GM21423 (cell line): ENCODE measurements at regions not wholly inside any gene's neighbourhood (a gene's known extent, or its start where the extent isn't known, plus 50 kb on each side); places are given as distances from the start of the nearest gene placed in this dataset.

Experiments
- ATAC-seq: cut with Tn5 transposase; IDR thresholded peaks from one replicate; pipeline ENCODE4 v1.9.1; 2021; ENCODE audit warnings: mild to moderate bottlenecking, moderate library complexity; ENCODE audit not compliant: unreplicated experiment

DNA sequence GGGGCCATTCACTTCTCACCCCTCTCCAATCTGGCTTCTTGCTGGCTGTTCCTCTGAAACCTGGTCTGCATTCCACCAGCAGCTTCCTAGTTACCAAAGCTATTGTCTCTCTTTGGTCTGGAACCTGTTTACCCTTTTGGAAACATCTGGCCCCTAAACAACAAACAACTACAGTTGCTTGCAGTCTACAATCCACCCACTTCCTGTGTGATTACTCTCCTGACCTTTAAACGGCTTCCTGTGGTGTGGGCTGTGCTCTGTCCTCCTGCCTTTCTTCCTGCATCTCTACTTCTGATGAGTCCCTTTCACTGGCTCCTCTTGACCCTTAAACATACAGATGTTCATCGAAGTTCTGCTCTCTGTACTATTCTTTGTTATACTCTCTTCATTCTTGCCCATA is 303.8 kb downstream of the TDRD15 start:
- peak; percentile 64 for ATAC-seq

DNA sequence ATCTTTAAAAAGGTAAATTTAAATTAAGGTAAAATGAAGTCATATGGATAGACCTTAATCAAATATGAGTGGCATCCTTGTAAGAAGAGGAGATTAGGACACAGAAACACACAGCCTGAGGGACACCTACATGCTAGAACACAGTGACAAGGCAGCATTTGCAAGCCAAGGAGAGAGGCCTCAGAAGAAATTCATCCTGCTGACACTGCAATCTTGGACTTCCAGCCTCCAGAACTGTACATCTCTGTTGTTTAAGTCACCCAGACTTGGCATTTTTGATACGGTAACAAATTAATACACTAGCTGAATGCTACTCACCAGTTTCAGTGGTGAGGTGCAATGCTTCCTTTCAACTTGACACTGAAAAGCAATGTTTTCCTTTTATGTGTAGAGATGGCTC is 305.0 kb downstream of the TDRD15 start:
- ATAC-seq, result no peak

DNA sequence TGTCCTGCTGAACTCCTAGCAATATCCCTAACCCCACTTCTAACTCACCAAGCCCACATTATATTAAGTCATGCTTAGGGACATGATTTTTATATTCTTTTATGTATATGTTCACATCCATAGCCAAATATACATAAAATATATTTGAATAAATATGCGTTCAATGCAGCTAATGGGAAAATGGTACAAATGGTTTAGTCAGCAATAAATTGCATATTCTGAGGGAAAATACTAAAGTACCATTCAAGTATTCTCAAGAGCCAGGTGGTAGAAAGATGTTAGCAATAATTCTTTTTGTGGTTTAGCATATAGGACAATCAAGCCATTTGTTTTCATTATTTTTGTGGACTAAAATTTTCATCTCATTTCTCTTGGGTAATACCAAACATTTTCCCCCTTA is 306.0 kb downstream of the TDRD15 start:
- no peak for ATAC-seq

DNA sequence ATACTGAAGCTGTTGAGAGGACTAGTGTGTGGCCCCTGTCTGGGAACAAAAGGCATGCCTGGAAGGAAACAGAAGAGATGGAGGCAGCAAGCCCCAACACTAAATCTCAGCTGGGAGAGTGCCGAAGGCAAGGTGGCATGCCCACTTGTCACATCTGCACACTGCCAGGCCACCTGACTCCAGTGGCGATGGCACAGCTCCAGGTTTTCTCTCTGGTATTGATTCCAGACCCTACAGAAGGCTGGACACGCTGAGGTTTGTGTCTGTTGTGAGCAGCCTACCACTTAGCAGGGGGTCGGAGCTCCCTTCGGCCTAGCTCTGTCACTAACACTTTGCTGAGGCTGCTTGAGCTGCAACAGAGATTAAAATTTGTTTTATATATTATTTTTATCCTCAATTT is 307.3 kb downstream of the TDRD15 start:
- ATAC-seq, result no peak

DNA sequence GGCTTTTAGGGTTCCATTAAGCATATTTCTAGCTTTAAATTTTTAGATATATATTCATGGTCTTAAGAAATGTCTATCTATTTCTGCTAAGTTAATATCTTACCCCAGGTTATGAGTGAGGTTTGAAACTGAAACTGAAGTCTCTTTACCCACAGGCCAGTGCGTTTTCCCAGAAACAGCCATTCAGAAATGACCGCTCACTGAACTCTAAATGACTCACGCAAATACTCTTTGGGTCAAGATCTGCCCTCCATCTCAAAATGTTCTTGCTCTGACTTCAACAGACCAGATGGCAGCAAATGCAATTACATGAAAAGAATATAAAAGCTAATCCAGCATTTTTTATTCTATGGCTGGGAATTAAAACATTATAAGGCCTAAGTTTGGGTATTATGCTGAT is 315.2 kb downstream of the TDRD15 start:
- ATAC-seq, result peak; percentile 86

DNA sequence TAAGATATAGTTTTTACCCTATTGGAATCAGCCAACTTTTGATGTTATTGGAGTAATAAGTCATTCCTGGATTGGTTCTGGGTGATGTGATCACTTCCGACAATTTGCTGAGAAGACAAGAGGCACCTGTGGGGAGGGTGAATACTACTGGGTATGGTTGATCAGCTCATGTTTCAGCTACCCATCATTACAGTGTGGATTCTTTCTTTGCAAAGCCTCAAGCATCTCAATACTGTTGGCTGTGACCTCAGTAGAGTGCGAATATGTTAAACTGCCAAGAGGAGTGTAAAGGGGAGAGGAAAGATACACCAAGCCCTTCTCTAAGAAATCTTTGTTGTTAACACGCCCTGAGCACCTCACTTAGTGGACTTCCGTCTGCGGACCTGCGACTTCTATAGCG is 317.7 kb downstream of the TDRD15 start:
- no peak for ATAC-seq

DNA sequence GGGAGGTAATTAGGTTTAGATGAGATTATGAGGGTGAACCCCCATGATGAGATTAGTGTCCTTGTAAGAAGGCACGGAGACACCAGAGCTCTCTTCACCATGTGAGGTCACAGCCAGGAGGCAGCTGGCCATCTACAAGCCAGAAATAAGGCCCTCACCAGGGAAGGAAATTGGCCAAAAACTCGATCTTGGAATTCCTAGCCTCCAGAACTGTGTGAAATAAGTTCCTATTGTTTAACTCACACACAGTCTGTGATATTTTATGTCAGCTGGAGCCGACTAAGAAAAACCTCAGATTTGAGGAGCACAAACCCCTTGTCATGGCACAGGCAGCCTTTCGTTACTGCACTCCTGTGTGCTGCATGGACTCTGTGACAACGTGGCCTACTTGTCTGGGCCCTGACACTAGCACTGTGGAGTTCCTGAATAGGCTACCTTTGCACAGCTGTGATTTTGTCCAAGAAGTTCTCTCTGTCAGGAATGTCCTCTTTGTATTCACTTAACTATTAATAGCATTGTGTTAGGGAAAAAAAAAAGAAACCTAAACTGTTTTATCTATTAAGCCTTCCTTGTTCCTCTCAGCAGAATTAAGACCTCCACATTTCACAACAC is 319.8 kb downstream of the TDRD15 start:
- no peak for ATAC-seq

DNA sequence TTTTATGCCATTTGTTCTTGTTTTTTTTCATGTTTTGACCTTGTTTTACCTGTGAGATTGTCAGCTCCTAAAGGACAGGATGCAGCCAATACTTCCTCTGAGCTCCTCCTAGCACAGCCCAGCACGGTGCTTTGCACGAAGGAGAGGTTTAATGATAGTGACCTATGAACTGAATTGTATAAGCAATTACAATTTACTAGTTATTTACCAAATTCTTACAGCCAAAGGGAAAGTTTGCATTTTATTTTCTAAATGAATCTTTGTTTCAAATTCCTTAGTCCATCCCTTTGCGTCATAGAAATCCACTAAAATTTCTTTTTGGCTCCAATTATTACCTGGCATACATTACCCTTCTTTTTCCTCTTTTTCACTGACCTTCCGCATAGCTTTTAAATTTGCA is 326.1 kb downstream of the TDRD15 start:
- no peak for ATAC-seq

DNA sequence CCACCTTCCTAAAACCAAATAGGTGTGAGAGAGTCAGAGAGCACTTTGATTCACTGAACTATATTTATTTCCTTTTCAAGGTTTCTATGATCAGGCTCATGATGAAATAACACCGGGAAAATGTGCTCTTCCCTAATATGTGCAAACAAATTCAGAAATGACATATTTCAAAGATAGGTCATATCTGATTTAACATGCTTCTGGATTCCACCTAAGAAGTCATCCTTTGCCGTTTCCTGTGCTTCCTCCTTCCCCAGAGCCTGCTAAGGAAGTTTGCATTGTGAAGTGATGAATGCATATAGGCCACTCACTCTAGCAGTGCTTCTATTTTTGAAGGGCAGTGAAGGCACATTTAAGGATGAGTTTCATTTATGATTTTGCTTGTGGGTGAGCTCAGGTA is 327.6 kb downstream of the TDRD15 start:
- ATAC-seq, result no peak

DNA sequence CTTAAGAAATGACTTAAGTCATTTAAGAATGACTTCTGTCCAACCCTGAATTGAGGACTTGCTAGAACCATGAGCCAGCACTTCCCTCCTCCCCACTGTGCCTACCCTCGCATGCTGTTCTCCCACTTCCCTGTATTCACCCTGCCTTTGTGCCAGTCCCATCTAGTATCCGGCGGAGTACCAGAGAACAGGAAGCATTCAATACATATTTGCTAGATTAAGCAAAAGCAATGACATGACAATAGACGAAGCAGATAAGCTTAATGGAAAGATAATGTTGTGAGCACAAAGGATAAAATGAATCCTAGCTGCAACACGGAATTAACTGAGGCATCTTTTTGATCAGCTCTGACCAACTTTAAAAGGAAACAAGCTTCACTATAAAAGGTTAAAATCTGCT is 328.5 kb downstream of the TDRD15 start:
- ATAC-seq, result no peak

DNA sequence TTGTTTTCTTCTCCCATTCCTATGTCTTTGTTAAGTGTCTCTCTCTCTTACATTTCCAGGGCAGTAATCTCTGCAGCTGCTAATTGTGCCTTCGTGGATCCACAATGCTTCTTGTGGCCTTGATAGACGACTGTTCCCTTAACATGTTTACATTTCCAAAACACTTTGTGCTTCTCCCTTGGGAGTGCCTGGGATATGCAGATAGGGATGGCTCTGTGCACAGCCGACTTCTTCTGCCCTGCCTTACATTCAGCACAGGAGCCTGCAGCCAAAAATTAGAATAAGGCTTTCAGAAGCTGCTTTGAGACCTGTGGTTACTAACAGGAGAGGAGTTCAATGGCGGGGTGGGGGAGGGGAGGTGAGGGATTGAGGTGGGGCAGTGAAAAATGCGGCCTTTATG is 328.9 kb downstream of the TDRD15 start:
- no peak for ATAC-seq

DNA sequence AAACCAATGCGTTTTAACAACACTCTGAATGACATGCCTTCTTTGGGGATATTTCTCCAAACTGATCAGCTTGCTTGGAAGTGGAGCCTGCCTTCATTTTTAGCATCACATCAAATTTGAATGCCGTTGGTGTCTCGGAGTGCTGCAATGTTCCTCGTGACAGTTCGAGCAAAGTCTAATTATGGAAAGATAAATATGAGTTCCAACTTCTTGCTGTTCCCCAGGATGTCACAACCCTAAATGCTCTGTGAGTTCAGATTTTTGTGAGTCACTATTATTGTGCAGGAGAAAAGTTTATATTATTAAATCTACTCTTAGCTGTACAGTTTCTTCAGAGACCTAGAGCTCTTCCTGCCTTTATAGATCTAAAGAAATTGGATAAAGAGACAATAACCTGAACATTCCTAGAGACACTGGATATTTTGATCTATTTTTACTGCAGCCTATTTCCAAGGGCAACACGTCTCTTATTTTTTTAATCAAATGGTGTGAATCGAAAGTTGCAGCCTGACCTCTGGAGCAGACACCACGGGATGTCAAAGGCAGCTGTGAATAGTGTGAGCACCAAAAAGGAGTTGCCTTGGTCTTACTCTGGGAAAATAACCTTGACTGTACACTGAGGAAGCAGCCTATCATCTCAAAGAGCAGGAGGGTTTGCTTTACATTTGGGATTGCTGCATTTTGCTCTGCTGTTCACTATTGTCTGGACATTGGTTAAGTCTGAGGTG is 330.1 kb downstream of the TDRD15 start:
- no peak for ATAC-seq

DNA sequence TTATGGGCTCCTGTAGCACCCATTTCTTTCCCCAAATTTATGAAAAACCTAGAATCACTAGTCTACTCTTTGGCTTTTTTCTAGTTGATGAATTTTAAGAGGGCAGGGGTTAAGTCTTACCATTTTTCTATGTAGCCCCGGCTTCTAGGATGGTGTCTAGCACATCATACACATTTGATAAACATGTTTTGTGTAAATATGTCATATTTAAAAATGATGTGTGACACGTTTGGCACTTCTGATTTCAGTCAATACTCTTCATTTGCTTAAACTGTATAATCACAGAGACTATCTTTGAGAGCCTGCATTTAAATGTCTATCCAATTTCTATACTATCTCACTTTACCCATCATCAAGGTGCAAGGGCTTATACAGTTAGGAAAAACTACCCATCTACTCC is 331.1 kb downstream of the TDRD15 start:
- ATAC-seq, result no peak

DNA sequence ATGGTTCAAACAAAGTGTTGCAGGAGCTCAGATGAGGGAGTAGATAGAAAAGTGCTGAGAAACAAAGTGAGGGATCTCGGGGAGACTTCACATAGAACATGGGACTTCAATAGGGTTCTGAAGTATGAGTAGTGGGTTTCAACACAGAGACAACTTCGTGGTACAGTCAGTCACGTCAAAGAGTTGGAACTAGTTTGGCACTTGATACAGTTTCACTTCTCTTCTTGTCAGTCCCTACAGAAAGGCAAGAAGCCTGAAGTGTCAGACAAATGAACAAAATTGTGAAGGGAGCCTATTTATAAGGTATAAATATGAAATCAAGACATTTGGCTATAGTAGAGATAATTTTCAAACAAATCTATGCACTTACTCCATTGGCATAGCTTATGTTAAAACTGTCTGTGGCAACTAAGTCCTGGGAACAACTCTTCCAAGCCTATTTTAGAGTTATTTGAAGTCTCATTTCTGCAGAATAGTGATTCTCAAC is 338.0 kb downstream of the TDRD15 start:
- ATAC-seq, result no peak

DNA sequence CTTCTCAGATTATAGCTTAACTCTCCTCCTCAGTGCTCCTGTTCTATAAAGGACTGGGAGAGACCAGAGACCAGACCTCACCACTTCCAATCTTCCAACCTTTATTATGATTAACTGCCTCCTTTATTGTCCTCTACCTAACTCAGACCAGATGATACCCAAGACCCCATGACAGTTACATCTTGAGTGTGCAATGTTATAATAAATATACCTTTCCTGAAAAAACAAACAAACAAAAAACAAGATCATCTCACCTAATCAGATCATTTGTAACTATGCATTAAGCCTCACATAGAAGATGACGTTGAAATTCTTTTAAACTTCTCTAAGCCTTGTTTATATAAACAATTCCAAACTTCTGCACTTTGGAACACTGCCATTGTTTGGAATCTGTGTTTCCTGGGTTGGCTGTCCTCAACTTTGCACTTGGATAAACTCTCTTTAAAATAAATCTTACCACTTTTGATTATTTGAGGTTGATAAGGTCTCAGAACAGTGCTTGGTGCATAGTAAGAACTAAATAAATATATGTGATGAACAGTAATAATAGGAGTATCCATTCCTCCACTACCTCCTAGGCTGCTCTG is 342.7 kb downstream of the TDRD15 start:
- ATAC-seq, result no peak

DNA sequence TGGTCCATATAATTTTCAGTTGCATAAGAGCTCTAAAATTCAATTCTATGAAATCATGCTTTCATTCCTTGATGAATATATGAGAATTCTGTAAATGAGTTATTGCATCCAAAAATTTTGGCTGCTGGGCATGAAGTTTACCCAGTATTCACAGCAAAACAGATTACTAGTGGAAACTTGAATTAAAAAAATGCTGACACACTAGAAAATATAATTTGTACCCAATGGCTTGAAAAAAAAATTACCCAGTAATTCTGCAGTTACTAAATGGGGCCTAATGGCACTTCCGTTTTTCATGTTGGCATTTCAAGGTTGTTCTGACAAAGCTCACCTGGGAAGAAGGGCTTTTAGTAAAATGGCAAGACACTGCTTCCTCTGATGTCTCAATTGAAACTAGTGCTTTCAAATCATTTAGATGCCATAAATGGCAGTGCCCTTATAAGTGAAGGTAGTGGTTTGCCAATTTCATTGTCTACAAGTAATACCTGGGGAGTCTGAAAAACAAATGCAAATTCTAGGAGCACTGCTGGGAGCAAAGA is 343.6 kb downstream of the TDRD15 start:
- ATAC-seq, result no peak

DNA sequence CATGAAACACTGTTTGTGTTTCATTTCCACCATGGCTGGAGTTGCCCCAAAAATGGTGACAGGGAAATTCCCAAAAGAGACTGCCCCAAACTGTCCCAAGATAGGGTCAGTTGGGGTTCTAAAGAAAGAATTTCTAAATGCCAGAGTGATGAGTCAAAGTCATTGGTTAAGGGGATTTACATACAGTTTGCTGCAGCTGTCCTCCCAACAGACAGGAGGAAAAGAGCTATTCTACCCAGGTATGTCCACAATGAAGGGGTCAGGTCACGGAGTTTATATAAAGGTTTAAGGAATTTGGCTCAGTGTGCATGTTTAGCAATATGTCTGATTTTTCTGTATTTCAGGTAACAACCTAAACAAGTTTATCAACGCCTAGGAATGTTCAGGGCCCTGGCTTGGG is 344.1 kb downstream of the TDRD15 start:
- no peak for ATAC-seq

DNA sequence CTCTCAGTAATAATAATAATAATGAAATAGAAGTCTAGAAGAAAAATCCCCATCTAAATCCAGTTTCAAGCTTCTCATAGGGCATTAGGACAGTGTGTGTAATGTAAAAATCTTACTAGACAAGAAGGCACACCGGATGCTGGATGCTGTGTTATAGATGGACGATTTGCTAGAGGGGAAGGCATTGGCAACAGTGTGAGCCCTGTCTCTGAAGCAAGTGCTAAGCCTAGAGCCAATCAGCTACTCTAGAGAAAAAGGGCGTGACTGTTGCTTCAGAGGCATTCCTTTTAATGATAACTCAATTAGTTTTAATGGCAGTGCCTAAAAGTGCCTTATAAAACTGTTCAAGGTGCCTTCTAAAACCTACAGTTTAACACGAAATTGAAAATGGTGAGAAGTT is 344.9 kb downstream of the TDRD15 start:
- ATAC-seq, result no peak

DNA sequence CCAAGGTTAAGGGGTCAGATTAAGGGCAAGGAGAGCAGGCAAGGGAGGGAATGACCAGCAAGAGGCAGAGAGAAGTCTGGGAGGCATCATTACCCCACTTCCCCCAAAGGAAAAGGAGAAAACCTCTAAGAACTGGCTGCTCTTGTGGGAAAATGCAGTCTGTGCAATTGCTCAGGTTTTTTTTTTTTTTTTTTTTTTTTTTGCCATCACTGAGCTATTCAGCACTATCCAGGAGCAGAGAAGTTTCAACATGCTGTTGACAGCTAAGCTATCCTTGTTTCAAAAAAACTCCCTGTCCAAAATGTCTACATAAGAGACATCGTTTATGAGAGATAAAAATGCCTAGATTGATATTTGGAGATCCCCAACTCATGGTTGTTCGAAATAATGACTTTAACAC is 345.4 kb downstream of the TDRD15 start:
- no peak for ATAC-seq

DNA sequence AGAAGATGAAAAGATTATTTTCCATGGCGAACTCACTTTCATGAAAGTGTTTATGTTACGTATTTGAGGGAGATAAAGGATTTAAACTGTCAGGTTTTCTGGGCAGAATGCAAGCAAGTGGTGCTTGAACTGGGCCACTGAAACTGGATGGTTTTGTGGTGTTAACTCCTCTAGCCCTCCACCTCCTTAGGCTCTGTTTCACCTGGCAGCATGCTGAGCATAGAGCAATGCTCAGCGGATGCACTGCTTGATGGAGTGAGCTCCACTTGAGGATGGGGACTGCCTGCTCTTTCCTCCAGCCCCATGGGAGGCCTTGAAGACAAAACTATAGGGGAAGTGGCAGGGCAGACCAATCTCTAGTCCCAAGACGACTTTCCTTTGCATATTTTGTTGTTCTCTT is 345.8 kb downstream of the TDRD15 start:
- no peak for ATAC-seq

DNA sequence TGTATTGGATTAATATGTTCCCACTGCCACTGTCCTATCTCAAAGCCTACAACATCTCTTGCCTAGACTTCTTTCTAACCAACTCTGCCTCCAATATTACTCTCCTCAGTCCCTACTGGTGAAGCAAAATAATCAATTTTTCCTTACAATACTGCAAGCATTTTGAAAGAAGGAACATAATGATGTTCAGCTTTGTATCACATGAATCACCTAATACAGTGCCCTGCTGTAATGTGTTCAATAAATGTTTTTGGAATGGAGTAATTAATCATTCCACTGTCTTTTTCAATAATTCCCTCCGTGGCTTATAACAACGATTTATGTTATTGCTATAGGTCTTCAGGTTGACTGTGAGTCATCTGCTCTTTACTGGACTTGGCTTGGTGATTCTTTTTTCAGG is 356.4 kb downstream of the TDRD15 start:
- ATAC-seq, result no peak

DNA sequence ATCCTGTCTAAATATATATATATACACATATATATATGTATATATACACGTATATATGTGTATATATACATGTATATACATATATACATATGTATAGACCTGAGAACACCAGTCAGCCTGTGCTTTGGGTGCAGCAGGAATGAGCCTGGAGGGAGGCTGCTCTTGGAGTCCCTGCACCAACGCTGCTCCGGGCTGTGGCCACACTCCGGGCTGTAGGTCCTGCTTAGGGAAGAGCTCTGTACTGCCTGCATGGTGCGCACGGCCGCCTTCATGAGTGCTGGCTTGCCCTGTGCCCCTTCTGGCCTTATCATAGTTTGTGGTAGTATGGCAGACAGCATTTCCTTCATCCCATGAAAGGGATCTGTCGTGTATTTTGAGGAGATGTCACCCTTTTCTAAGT is 360.9 kb downstream of the TDRD15 start:
- no peak for ATAC-seq
